Femur (tissue), 1 donor: ENCODE measurements at regions not wholly inside any gene's neighbourhood (a gene's known extent, or its start where the extent isn't known, plus 50 kb on each side); places are given as distances from the start of the nearest gene placed in this dataset.

Experiments
- DNase-seq: peaks from one replicate; pipeline ENCODE4 v3.0.0-alpha.2; 2017

DNA sequence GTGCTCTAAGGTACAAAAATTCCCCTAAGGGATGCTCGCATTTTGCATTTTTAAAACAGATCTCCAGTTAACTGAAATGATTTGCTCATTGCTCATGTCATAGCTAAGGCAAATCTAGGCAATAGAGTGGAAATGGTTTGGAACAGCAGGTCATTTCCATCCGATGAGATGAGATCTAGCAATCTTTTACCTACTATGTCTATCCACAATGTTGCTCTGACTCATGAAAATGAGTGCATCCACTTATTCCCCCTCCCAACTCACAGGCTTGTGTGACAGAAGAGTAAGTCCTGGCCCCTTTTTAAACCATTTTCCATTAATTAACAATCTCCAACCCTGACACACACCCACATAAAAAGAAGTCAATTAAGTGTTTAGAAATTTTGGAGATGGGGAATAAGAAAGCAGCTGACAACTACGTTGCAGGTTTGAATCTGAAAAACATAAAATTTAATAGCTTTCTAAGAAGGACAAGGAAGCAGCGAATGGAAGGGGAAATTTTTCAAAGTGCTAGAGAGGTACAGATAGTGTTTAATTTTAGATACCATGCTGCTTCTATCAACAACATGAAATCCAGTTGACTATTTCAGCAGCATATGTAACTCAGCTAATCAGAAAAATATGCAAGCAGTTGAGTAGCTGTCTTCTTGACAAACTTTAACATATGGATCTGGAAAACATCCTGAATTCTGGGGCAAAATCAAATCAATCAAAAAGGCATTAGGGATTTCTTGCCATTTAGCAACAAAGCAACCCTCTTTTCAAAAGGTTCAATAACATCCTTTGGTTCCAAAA, 112.0 kb downstream of the TMCO5A start:
- no peak for DNase-seq

DNA sequence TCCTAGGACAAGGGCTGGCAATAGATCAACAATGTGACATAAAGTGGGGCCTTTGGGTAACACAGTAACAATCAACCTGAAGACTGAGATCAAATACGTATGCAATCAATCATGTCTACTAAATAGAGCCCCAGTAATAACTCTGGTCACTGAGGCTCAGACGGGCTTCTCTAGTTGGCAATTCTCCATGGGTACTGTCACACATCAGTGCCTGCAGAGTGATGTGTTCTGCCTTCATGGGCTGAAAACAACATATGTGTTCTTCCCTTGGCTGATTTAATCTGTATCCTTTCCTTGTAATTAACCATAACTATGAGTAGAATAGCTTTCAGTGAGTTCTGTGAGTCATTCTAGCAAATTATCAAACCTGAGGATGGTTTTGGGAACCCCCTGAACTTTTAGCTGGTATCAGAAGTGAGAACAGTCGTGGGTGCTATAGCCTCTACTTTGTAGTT, 113.6 kb downstream of the TMCO5A start:
- no peak for DNase-seq

DNA sequence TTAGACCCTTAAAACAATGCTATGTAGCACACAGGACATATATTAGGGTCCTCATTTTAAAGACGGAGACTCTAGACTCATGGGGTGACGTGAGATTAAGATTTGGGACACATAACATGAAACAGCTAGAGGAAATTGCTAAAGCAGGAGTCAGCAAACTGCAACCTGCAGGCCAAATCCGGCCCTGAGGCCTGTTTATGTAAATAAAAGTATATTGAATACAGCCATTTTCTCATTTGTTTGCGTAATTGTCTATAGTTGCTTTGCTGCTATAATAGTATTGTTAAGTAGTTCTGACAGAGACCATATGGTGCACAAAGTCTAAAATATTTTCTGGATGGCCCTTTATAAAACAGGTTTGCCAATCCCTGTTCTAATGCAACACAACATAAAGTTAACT, 115.5 kb downstream of the TMCO5A start:
- DNase-seq: no peak

GRCh38 chr15:38050529-38051448, 116.3 kb downstream of the TMCO5A start:
- no peak for DNase-seq

DNA sequence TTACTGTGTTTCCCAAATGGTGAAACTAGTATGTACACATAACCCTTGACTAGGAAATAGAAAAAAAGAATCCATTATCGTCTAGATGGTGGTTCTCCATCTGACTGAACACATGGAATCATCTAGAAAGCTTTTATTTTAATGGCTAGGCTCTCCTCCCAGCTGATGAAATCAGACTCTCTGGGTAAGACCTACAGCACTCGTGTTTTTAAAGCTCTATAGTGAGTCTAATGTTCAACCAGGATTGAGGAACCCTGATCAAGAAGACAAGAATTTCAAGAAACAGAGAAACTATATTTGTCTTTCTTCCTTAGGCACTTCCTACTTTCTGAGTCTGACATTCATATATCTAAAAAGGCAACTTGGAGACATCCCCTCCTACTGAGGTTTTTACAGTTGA, 118.8 kb downstream of the TMCO5A start:
- DNase-seq: no peak

- no peak for DNase-seq
These were observed 119.3 kb downstream of the TMCO5A start for GRCh38 chr15:38053776-38054175.

GRCh38 chr15:38054488-38054887, 120.0 kb downstream of the TMCO5A start:
- DNase-seq: no peak

GRCh38 chr15:38058596-38059075, 124.2 kb downstream of the TMCO5A start:
- DNase-seq: no peak

DNA sequence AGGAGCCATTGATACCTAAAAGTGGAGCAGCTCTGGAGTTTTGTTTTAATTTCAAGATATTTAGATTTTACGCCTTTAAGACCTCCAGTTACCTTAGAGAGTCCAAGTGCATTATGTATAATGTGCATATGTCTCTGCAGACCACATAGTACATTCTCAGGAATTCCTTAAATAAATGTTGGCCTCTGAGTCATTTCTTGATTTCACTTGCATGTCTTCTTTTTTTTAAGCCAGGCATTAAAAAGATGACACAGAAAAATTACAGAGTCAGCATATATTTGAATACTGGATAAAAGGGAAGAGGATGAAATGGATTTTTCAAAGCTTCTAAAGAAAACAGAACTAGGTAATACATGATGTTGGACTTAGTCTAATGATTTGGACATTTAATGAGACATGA, 125.2 kb downstream of the TMCO5A start:
- DNase-seq: no peak

DNA sequence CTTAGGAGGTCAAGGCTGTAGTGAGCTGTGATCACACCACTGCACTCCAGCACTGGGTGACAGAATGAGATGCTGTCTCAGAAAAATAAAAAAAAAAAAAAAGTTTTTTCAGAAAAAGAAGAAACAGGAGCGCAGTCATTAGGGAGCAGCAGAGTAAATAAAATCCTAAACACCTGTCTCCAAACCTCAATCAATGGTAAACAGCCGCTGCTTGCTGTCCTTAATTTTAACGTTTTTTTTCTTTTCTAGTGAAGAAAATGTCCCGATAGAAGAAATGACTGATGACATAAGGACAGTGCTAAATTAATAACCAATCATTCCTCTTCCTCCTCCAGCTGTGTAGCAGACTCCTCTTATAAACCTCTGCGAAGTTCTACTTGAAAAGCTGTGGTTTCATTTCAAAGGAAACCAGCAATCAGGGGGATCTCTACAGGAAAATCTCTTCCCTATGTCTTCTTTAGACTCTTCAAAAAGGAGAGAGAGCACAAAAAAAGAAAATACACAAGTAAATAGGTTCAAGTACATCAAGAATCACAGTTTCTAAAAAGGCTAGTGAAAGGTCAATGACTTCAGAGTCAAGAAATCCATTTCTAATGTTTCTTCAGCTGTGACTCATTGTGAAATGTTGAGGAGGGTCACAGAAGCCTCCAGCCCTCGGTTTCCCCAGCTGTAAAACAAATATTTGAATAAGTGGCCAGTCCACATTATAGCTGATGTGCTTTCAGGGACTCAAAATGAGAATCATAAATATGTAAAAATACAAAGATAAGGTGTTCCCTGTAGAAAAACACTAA, 127.6 kb downstream of the TMCO5A start:
- DNase-seq: no peak

- no peak for DNase-seq
These were observed 128.3 kb downstream of the TMCO5A start for GRCh38 chr15:38062696-38063095.

- DNase-seq: no peak
These were observed 131.4 kb downstream of the TMCO5A start for GRCh38 chr15:38065721-38066345.

- no peak for DNase-seq
These were observed 132.2 kb downstream of the TMCO5A start for GRCh38 chr15:38066612-38067011.

- DNase-seq: peak; percentile 70
These were observed 134.4 kb downstream of the TMCO5A start for GRCh38 chr15:38068626-38069391.

DNA sequence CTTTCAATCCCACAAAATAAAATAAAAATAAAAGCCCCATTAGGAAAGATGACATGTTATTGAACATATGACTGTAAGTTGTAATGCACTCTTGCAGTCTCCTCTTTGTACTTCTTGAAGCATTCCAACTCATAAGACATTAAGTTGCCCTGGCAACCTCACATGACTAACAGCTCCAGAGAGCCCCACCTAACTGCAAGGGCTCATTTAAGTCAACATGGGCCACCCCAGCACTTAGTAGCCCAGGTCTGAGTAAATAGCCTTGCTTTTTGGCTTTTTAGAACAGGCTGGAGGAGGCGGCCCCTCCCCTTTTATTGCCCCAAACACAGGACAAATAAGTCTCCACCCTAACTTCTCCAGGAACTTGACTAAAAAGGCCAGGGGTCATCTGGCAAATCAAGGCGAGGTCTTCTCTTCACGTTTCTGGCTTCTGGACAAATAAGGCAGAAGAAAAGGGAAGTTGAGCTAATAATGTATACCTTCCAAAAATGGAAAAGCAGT, 135.1 kb downstream of the TMCO5A start:
- peak; percentile 48 for DNase-seq

DNA sequence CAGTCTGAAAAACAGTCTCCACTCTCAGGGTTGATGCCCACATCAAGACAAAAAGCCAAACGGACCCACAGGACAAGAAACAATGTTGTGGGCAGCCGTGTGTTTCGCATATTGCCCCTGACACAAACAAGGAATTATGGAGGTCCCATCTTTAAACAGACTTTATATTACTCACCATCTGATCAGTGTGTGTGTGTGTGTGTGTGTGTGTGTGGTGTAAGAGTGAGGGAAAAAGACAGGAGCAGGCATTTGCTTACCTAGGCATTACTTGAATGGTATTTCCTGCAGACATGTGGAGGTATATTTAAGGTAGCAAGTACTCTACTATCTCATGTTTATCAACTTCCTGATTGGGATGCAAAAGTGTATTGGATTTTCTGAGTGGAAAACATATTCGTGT, 136.3 kb downstream of the TMCO5A start:
- no peak for DNase-seq

GRCh38 chr15:38071211-38071972, 137.0 kb downstream of the TMCO5A start:
- DNase-seq: no peak

- DNase-seq: no peak
These were observed 137.5 kb downstream of the TMCO5A start for GRCh38 chr15:38072007-38072347.

DNA sequence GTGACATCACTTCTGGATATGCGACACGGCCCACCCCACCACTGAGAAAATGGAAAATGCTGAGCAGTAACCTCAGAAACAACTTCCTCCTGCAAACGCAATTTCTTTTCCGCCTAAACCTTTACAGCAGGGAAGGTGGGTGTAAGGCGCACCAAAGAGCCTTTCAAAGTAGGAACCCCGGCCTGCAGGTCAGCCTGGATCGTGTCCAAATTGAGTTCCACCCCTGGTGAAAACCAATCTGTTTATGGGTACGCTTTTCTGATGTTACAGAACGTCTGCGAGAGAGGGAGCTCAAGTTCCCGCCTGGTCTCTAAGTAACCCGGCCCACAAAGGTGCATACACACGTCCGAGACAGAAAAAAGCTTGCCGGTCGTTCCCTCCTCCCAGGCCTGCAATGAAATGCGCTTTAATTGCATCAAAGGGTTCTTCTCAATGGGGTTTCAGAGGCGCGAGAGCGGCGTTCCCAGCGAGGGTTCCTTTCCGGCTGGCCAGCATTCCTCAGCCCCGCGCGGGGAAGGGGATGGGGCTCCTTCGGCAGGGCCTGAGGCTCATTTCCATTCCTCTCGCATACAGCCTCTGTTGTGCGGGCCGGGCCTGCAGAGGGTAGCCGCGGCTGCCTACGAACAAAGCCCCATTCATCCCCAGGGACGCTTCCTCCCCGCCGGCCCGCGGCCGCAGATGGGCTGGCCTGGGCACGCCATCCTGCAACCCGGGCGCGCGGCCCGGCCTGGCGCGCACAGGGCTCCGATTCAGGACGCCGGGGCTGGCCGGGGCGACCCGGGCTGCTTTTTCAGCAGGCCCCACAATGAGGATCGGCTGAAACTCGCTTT, 138.1 kb downstream of the TMCO5A start:
- peak; percentile 88 for DNase-seq
